IPS-NIHi7 (cell line): ENCODE measurements at regions not wholly inside any gene's neighbourhood (a gene's known extent, or its start where the extent isn't known, plus 50 kb on each side); places are given as distances from the start of the nearest gene placed in this dataset.
"Not testable (repeated sequence)": the region's sequence is repeated elsewhere in the genome, so short reads cannot be mapped to it uniquely, and the experiment has no call there.

Experiments
- DNase-seq: peaks from one replicate; pipeline ENCODE4 v3.0.0; 2012; ENCODE audit warnings: mixed read lengths; ENCODE audit errors: extremely low spot score

DNA sequence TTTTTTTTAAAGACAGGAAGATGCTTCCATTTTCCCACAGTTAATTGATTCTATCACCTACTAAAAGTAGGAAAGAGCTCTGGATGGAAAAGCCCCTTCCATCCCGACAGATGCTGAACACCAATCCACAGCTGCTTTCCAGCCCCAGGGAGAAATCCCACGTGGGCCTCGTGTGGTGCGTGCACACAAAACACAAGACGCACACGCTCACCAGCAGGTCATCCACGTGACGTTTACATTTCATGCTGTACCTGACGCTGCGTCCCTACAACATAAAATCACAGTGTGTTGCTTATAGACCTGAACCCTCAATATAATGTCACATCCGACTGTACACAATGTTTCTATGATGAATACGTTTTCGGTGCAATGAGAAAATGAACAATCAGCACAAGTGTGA is 50.2 kb upstream of the DACT2 start:
- no peak for DNase-seq

- DNase-seq = peak; percentile 92
These were observed 50.9 kb upstream of the DACT2 start for GRCh38 chr6:168370310-168370991.

DNA sequence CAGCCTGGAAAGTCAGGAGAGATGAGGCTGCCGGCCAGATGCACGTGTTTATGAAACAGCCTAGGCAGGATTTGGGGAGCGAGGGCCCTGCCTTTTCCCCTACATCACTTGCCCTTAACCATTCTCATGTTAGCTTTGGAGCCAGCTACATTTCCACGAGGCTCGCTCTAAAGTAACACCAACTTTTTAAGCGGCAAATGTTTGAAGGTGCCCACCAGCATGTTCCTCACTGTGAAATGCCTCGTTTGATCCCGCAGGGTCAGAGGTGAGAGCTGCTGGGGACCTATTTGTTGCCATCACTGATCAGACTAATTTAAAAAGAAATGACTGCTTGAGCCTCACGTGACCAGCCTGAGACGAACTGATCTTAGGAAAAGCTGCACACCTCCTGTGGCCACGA is 51.6 kb upstream of the DACT2 start:
- DNase-seq = no peak

- DNase-seq = no peak
These were observed 52.0 kb upstream of the DACT2 start for GRCh38 chr6:168371618-168371980.

- DNase-seq = no peak
These were observed 52.6 kb upstream of the DACT2 start for GRCh38 chr6:168371981-168372711.

- no peak for DNase-seq
These were observed 53.3 kb upstream of the DACT2 start for GRCh38 chr6:168372889-168373288.

GRCh38 chr6:168373389-168373788 is 53.8 kb upstream of the DACT2 start:
- DNase-seq = no peak

- no peak for DNase-seq
These were observed 54.5 kb upstream of the DACT2 start for GRCh38 chr6:168374051-168374502.

- no peak for DNase-seq
These were observed 55.0 kb upstream of the DACT2 start for GRCh38 chr6:168374541-168375071.

- DNase-seq = no peak
These were observed 56.5 kb upstream of the DACT2 start for GRCh38 chr6:168376120-168376519.

DNA sequence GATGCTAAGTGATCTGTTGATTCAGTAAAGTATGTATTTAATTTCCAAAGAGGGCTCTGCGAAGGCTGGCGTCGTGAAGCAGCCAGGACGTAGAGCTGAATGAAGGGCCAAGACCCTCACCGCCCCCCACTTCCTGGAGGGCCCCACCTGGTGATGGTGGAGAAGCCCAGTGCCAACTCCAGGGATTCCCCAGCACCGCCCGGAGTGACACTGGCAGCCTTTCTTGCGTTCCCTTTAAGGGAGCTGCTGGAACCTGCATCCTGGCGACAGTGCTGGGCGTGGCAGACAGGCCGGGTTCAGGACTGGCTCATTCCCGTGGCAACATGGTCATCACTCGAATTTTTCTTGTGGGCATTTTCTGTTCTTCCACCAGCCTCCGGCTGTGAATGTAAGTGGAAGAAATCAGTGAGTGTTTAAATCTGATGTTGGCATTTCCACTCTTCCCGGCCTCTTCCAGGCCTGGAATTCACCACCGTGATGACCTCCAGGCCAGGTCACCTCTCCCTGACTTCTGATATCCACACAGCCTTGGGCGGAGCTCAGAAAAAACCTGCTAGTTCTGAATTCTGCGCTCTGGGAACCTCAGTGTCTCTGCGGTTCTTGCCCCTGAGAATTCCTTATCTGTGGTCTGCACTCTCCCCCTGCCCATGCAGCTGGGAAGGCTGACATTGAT is 57.4 kb upstream of the DACT2 start:
- DNase-seq = no peak

- DNase-seq = no peak
These were observed 57.9 kb upstream of the DACT2 start for GRCh38 chr6:168377484-168377855.

GRCh38 chr6:168377856-168378832 is 58.6 kb upstream of the DACT2 start:
- no peak for DNase-seq

DNA sequence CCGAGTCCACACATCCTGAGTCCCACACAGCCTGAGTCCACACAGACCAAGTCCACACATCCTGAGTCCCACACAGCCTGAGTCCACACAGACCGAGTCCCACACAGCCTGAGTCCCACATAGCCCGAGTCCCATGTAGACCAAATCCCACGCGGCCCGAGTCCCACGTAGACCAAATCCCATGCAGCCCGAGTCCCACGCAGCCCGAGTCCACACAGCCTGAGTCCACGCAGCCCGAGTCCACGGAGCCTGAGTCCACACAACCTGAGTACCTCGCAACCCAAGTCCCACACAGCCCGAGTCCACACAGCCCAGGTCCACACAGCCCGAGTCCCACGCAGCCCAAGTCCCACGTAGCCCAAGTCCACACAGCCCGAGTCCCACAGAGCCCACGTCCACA is 60.0 kb upstream of the DACT2 start:
- not testable (repeated sequence) for DNase-seq

DNA sequence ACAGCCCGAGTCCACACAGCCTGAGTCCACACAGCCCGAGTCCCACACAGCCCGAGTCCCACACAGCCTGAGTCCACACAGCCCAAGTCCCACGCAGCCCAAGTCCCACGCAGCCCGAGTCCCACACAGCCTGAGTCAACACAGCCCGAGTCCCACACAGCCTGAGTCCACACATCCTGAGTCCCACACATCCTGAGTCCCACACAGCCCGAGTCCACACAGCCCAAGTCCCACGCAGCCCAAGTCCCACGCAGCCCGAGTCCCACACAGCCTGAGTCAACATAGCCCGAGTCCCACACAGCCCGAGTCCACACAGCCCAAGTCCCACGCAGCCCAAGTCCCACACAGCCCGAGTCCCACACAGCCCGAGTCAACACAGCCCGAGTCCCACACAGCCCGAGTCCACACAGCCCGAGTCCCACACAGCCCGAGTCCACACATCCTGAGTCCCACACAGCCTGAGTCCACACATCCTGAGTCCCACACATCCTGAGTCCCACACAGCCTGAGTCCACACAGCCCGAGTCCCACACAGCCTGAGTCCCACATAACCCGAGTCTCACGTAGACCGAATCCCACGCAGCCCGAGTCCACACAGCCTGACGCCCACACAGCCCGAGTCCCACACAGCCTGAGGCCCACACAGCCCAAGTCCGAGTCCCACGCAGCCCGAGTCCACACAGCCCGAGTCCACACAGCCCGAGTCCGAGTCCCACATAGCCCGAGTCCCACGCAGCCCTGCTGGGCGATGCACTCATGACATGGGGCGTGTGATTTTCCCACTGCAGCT is 60.6 kb upstream of the SMOC2 start:
- DNase-seq = not testable (repeated sequence)

GRCh38 chr6:168380956-168381605 is 59.9 kb upstream of the SMOC2 start:
- no peak for DNase-seq

- no peak for DNase-seq
These were observed 59.1 kb upstream of the SMOC2 start for GRCh38 chr6:168381726-168382458.

- no peak for DNase-seq
These were observed 57.7 kb upstream of the SMOC2 start for GRCh38 chr6:168383062-168383854.
